ENCODE measurements at regions not wholly inside any gene's neighbourhood (a gene's known extent, or its start where the extent isn't known, plus 50 kb on each side); places are given as distances from the start of the nearest gene placed in this dataset.
"Not testable (repeated sequence)": the region's sequence is repeated elsewhere in the genome, so short reads cannot be mapped to it uniquely, and the experiment has no call there.

GRCh38 chr19:28615966-28616365 is 597.0 kb downstream of the UQCRFS1 start:
- no peak for DNase-seq (ENCODE audit: low read depth)
- TF ChIP-seq CTCF (IDR thresholded peaks at IDR 0.05; ENCODE audit: control insufficient read depth, insufficient read depth, low read depth, low read length, missing control alignments) = no peak
- no peak overlapping the region for H3K4me3 ChIP-seq (ENCODE audit: control insufficient read depth, low read depth, low read length)

DNA sequence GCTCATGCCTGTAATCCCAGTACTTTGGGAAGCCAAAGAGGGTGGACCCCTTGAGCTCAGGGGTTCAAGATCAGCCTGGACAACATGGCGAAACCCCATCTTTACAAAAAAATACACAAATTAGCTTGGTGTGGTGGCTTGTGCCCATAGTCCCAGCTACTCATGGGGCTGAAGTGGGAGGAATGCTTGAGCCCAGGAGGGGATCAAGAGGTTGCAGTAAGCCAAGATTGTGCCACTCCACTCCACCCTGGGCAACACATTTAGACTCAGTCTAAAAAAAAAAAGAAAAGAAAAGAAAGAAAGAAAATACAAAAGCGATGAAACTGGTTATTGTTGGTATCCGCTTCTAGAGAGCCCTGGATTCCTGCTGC is 597.4 kb downstream of the UQCRFS1 start:
- no peak for DNase-seq (ENCODE audit: low read depth)
- TF ChIP-seq CTCF (IDR thresholded peaks at IDR 0.05; ENCODE audit: control insufficient read depth, insufficient read depth, low read depth, low read length, missing control alignments) = no peak
- H3K4me3 ChIP-seq (ENCODE audit: control insufficient read depth, low read depth, low read length) = no peak overlapping the region

GRCh38 chr19:28614634-28615545 is 598.1 kb downstream of the UQCRFS1 start:
- no peak for DNase-seq (ENCODE audit: low read depth)
- no peak for TF ChIP-seq CTCF (IDR thresholded peaks at IDR 0.05; ENCODE audit: control insufficient read depth, insufficient read depth, low read depth, low read length, missing control alignments)

DNA sequence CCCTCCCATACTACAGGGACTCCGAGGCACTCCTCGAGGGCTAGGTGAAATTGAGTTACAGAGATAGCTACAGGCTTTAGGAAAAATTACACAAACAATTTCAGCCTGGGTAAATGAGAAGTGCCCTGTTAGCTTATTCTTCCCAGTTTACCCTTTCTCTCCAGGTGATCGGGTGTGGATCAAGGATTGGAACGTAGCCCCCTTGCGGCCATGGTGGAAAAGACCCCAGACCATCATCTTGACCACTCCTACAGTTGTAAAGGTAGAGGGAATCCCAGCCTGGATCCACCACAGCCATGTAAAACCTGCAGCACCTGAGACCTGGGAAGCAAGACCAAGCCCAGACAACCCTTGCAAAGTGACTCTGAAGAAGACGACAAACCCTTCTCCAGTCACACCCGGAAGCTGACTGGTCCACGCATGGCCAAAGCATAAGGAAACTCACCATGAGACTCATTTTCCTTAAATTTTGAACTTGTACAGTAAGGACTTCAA is 600.6 kb downstream of the UQCRFS1 start:
- no peak overlapping the region for H3K4me3 ChIP-seq (ENCODE audit: control insufficient read depth, low read depth, low read length)
- no peak for DNase-seq (ENCODE audit: low read depth)
- TF ChIP-seq CTCF (IDR thresholded peaks at IDR 0.05; ENCODE audit: control insufficient read depth, insufficient read depth, low read depth, low read length, missing control alignments) = no peak

More at GRCh38 chr19:28614634-28615545, 598.1 kb downstream of the UQCRFS1 start:
- no peak overlapping the region for H3K4me3 ChIP-seq (ENCODE audit: control insufficient read depth, low read depth, low read length)

- not testable (repeated sequence) for DNase-seq (ENCODE audit: low read depth); H3K4me3 ChIP-seq (ENCODE audit: control insufficient read depth, low read depth, low read length)
- peak; percentile 34 for TF ChIP-seq CTCF (IDR thresholded peaks at IDR 0.05; ENCODE audit: control insufficient read depth, insufficient read depth, low read depth, low read length, missing control alignments)
Observed at GRCh38 chr19:28611227-28611914, 601.6 kb downstream of the UQCRFS1 start.

- H3K4me3 ChIP-seq (ENCODE audit: control insufficient read depth, low read depth, low read length) = no peak overlapping the region
- no peak for DNase-seq (ENCODE audit: low read depth)
- no peak for TF ChIP-seq CTCF (IDR thresholded peaks at IDR 0.05; ENCODE audit: control insufficient read depth, insufficient read depth, low read depth, low read length, missing control alignments)
Observed at GRCh38 chr19:28610731-28611130, 602.2 kb downstream of the UQCRFS1 start.
